Neuronal stem cell (in vitro differentiated cells): ENCODE measurements at regions not wholly inside any gene's neighbourhood (a gene's known extent, or its start where the extent isn't known, plus 50 kb on each side); places are given as distances from the start of the nearest gene placed in this dataset.
A peak's percentile ranks its signal among the peaks of the same experiment; 100 is the strongest.

ENCODE experiments used
- DNase-seq: peaks from one replicate; pipeline ENCODE4 v3.0.0-alpha.2; 2013; ENCODE audit warnings: low spot score
- H2AFZ ChIP-seq: one replicate; pipeline ENCODE4 v1.6.1; 2013; ENCODE audit warnings: mild to moderate bottlenecking, low read length, inconsistent platforms
- H2AK5ac ChIP-seq: 2 replicates; pipeline ENCODE4 v1.6.1; 2013; ENCODE audit warnings: low read depth, mild to moderate bottlenecking, inconsistent platforms, low read length, moderate library complexity, mixed read lengths
- H2BK120ac ChIP-seq: 2 replicates; pipeline ENCODE4 v1.6.1; 2013; ENCODE audit warnings: low read depth, mild to moderate bottlenecking, inconsistent platforms, low read length, moderate library complexity, mixed read lengths
- H2BK12ac ChIP-seq: one replicate; pipeline ENCODE4 v1.6.1; 2013; ENCODE audit warnings: low read length, inconsistent platforms
- H2BK15ac ChIP-seq: 2 replicates; pipeline ENCODE4 v1.6.1; 2013; ENCODE audit warnings: mild to moderate bottlenecking, low read length, inconsistent platforms, mixed read lengths
- H2BK5ac ChIP-seq: one replicate; pipeline ENCODE4 v1.6.1; 2013; ENCODE audit warnings: inconsistent platforms, mild to moderate bottlenecking, low read length, moderate library complexity
- H3K14ac ChIP-seq: one replicate; pipeline ENCODE4 v1.6.1; 2013; ENCODE audit warnings: low read length, inconsistent platforms
- H3K18ac ChIP-seq: 2 replicates; pipeline ENCODE4 v1.6.1; 2013; ENCODE audit warnings: low read length, inconsistent platforms
- H3K23ac ChIP-seq: 2 replicates; pipeline ENCODE4 v1.6.1; 2013; ENCODE audit warnings: low read depth, mild to moderate bottlenecking, mixed read lengths, low read length, inconsistent platforms; ENCODE audit not compliant: poor library complexity
- H3K27ac ChIP-seq: replicated peaks from 3 replicates; pipeline ENCODE4 v1.5.1; 2013; ENCODE audit warnings: low read length, inconsistent platforms
- H3K27me3 ChIP-seq, 3 experiments: 2 replicates each; pipeline ENCODE4 v1.6.1; 2013; ENCODE audit warnings: low read length in 3 of 3, mild to moderate bottlenecking in 2 of 3, inconsistent platforms in 1 of 3, low read depth in 1 of 3, mixed read lengths in 1 of 3, moderate library complexity in 1 of 3; ENCODE audit not compliant: control insufficient read depth in 3 of 3, insufficient read depth in 3 of 3
- H3K36me3 ChIP-seq, 2 donors: replicated peaks in 1 of 2; 2 replicates each; pipeline ENCODE4 v1.6.1; 2013; ENCODE audit warnings: low read length in 2 of 2; ENCODE audit not compliant: control insufficient read depth in 2 of 2, insufficient read depth in 2 of 2
- H3K4ac ChIP-seq: 2 replicates; pipeline ENCODE4 v1.6.1; 2013; ENCODE audit warnings: inconsistent platforms, mild to moderate bottlenecking, low read length, moderate library complexity
- H3K4me1 ChIP-seq, 2 donors: 1 replicate in 1 of 2; 2 replicates in 1 of 2; pipeline ENCODE4 v1.6.1; 2013; ENCODE audit warnings: low read length in 2 of 2, low read depth in 1 of 2; ENCODE audit not compliant: control insufficient read depth in 2 of 2, insufficient read depth in 1 of 2
- H3K4me2 ChIP-seq: one replicate; pipeline ENCODE4 v1.6.1; 2013; ENCODE audit warnings: mild to moderate bottlenecking, low read length, inconsistent platforms; ENCODE audit not compliant: insufficient read depth, poor library complexity, severe bottlenecking
- H3K4me3 ChIP-seq, 2 donors: 2 replicates each; pipeline ENCODE4 v1.5.1; 2013; ENCODE audit warnings: low read length in 2 of 2, mild to moderate bottlenecking in 2 of 2, inconsistent platforms in 1 of 2, moderate library complexity in 1 of 2
- H3K79me1 ChIP-seq: one replicate; pipeline ENCODE4 v1.6.1; 2013; ENCODE audit warnings: low read depth, mild to moderate bottlenecking, inconsistent platforms, low read length, moderate library complexity
- H3K9ac ChIP-seq: one replicate; pipeline ENCODE4 v1.6.1; 2013; ENCODE audit warnings: mild to moderate bottlenecking, low read depth, low read length, inconsistent platforms; ENCODE audit not compliant: poor library complexity
- H3K9me3 ChIP-seq, 2 donors: replicated peaks in 1 of 2; 2 replicates each; pipeline versions ENCODE3 to v1.6.1; 2013; ENCODE audit warnings: low read length in 2 of 2, mild to moderate bottlenecking in 2 of 2, inconsistent platforms in 1 of 2, low read depth in 1 of 2, mixed read lengths in 1 of 2, moderate library complexity in 1 of 2; ENCODE audit not compliant: control insufficient read depth in 2 of 2, insufficient read depth in 1 of 2
- H4K8ac ChIP-seq: one replicate; pipeline ENCODE4 v1.6.1; 2013; ENCODE audit warnings: low read depth, mild to moderate bottlenecking, inconsistent platforms, low read length, moderate library complexity
- H4K91ac ChIP-seq: one replicate; pipeline ENCODE4 v1.6.1; 2013; ENCODE audit warnings: low read length, low read depth, mild to moderate bottlenecking, inconsistent platforms; ENCODE audit not compliant: poor library complexity
- WGBS, 2 donors: extraction: QIAGEN DNeasy Blood & Tissue Kit; methylation state at CpG; one replicate each; pipeline ENCODE4 v1.1.7; 2013; ENCODE audit warnings: missing lambda C conversion rate in 2 of 2, mixed read lengths in 1 of 2; ENCODE audit not compliant: insufficient read length in 2 of 2, insufficient replicate concordance in 1 of 2; ENCODE audit errors: extremely low coverage in 2 of 2; 5-methylcytosine and 5-hydroxymethylcytosine counted together

GRCh38 chr20:1818895-1819294 is 76.3 kb upstream of the SIRPA start:
- Histone ChIP-seq H3K14ac (no peak overlapping the region), H2AK5ac (no peak overlapping the region), H2BK12ac (no peak overlapping the region), H2BK5ac (no peak overlapping the region), H3K4me2 (no peak overlapping the region), H2BK15ac (no peak overlapping the region), H4K91ac (no peak overlapping the region), H3K79me1 (no peaks in the 10 kb centered on the region), H3K9ac (no peak overlapping the region), H3K18ac (peak overlapping the region; percentile 3), H3K23ac (no peak overlapping the region), H2AFZ (peak overlapping the region; percentile 35), H3K4ac (no peak overlapping the region), H3K27me3 (peaks cover 0 to 7% (median 0%) of the 10 kb centered on the region in 3 experiments), H3K36me3 (no peaks in the 10 kb centered on the region), H3K27ac (no peak overlapping the region), H3K9me3 (peaks cover 3 to 9% of the 10 kb centered on the region in 2 donors), H2BK120ac (no peak overlapping the region), H3K4me3 (no peak overlapping the region), H3K4me1 (peaks cover 2 to 22% of the 10 kb centered on the region in 2 donors), H4K8ac (no peak overlapping the region)
- DNase-seq: no peak
- no CpG with 5 or more reads among the region's 6 CpGs for WGBS, 2 donors

GRCh38 chr20:1818247-1818840 is 76.9 kb upstream of the SIRPA start:
- H3K4me2 ChIP-seq: no peak overlapping the region
- H3K36me3 ChIP-seq: no peaks in the 10 kb centered on the region
- DNase-seq: no peak
- H3K9me3 ChIP-seq: peaks cover 3 to 8% of the 10 kb centered on the region in 2 donors
- no peak overlapping the region for H2AFZ ChIP-seq
- no peaks in the 10 kb centered on the region for H3K79me1 ChIP-seq
- no peak overlapping the region for H3K9ac ChIP-seq
- peaks cover 2 to 22% of the 10 kb centered on the region in 2 donors for H3K4me1 ChIP-seq
- H2BK120ac ChIP-seq: no peak overlapping the region
- no peak overlapping the region for H2BK12ac ChIP-seq
- H3K4ac ChIP-seq: no peak overlapping the region
- H3K27ac ChIP-seq: no peak overlapping the region
- H3K23ac ChIP-seq: no peak overlapping the region
- no peak overlapping the region for H2BK5ac ChIP-seq
- H3K18ac ChIP-seq: no peak overlapping the region
- no peak overlapping the region for H4K8ac ChIP-seq
- peak overlapping the region; percentile 70 for H2BK15ac ChIP-seq
- no peak overlapping the region for H4K91ac ChIP-seq
- no peak overlapping the region for H3K14ac ChIP-seq
- no CpG with 5 or more reads among the region's 1 CpG for WGBS, 2 donors
- no peak overlapping the region for H3K4me3 ChIP-seq
- peaks cover 0 to 7% (median 0%) of the 10 kb centered on the region in 3 experiments for H3K27me3 ChIP-seq
- H2AK5ac ChIP-seq: no peak overlapping the region

GRCh38 chr20:1817577-1818211 is 77.5 kb upstream of the SIRPA start:
- peak overlapping the region; percentile 76 for H2AK5ac ChIP-seq
- peaks cover 0 to 7% (median 0%) of the 10 kb centered on the region in 3 experiments for H3K27me3 ChIP-seq
- no peak overlapping the region for H3K4me2 ChIP-seq
- H2BK120ac ChIP-seq: no peak overlapping the region
- peak overlapping the region; percentile 76 for H3K18ac ChIP-seq
- H3K23ac ChIP-seq: no peak overlapping the region
- H2BK15ac ChIP-seq: peak overlapping the region; percentile 70
- peak overlapping the region; percentile 48 for H4K91ac ChIP-seq
- no peaks in the 10 kb centered on the region for H3K36me3 ChIP-seq
- H4K8ac ChIP-seq: no peak overlapping the region
- H2BK5ac ChIP-seq: peak overlapping the region; percentile 66
- no CpG with 5 or more reads among the region's 6 CpGs for WGBS, 2 donors
- peaks cover 2 to 22% of the 10 kb centered on the region in 2 donors for H3K4me1 ChIP-seq
- H3K79me1 ChIP-seq: no peaks in the 10 kb centered on the region
- no peak overlapping the region for H3K4ac ChIP-seq
- no peak overlapping the region for H3K14ac ChIP-seq
- peaks cover 3 to 4% of the 10 kb centered on the region in 2 donors for H3K9me3 ChIP-seq
- peak overlapping the region; percentile 53 for H2BK12ac ChIP-seq
- no peak overlapping the region for H3K4me3 ChIP-seq
- no peak overlapping the region for H3K9ac ChIP-seq
- no peak overlapping the region for H3K27ac ChIP-seq
- DNase-seq: no peak
- H2AFZ ChIP-seq: no peak overlapping the region
